SH-SY5Y (cell line): ENCODE measurements at regions not wholly inside any gene's neighbourhood (a gene's known extent, or its start where the extent isn't known, plus 50 kb on each side); places are given as distances from the start of the nearest gene placed in this dataset.

Experiments used
- GATA2 ChIP-seq: IDR thresholded peaks from 2 replicates; pipeline ENCODE4 v1.6.1; 2011; ENCODE audit warnings: mild to moderate bottlenecking, low read depth, low read length
- GATA3 ChIP-seq: IDR thresholded peaks from 2 replicates; pipeline ENCODE4 v1.6.1; 2011; ENCODE audit warnings: low read depth, mild to moderate bottlenecking, low read length, moderate library complexity

GRCh38 chr17:13678841-13679240 is 77.1 kb upstream of the HS3ST3A1 start:
- TF ChIP-seq GATA2 (no peak), GATA3 (no peak)
